HEK293T (cell line): ENCODE measurements at regions not wholly inside any gene's neighbourhood (a gene's known extent, or its start where the extent isn't known, plus 50 kb on each side); places are given as distances from the start of the nearest gene placed in this dataset.
"Not testable (repeated sequence)": the region's sequence is repeated elsewhere in the genome, so short reads cannot be mapped to it uniquely, and the experiment has no call there.

Experiments
- CTCF ChIA-PET: fragments of 350-600 bp; formaldehyde crosslinking; extraction: SDS; loops from one replicate; lab custom pipeline; 2021; ENCODE audit warnings: antibody characterized with exemption, inconsistent platforms; lab: Yijun Ruan, JAX
- POLR2A ChIA-PET: fragments of 350-600 bp; formaldehyde crosslinking; extraction: SDS; loops from one replicate; lab custom pipeline; 2020; ENCODE audit warnings: antibody characterized with exemption, inconsistent platforms; lab: Yijun Ruan, JAX
- DNase-seq: peaks from one replicate; pipeline ENCODE4 v3.0.0; 2012; ENCODE audit warnings: mixed read lengths; ENCODE audit errors: extremely low spot score
- ARNT ChIP-seq: fragments of 450-650 bp; IDR thresholded peaks from 2 replicates; pipeline ENCODE4 v1.6.1; 2017; ENCODE audit warnings: mild to moderate bottlenecking
- BHLHE40 ChIP-seq: fragments of 450-650 bp; IDR thresholded peaks from 2 replicates; pipeline ENCODE4 v1.6.1; 2016; ENCODE audit warnings: mild to moderate bottlenecking, moderate library complexity, borderline replicate concordance
- CTBP1 ChIP-seq: fragments of 450-650 bp; IDR thresholded peaks from 2 replicates; pipeline ENCODE4 v1.6.1; 2016; ENCODE audit warnings: borderline replicate concordance
- ELF4 ChIP-seq: fragments of 450-650 bp; IDR thresholded peaks from 2 replicates; pipeline ENCODE4 v1.6.1; 2017; ENCODE audit warnings: antibody characterized with exemption
- FOXA1 ChIP-seq: fragments of 450-650 bp; IDR thresholded peaks from 2 replicates; pipeline ENCODE4 v1.6.1; 2016; ENCODE audit warnings: mild to moderate bottlenecking
- FOXK2 ChIP-seq: fragments of 450-650 bp; IDR thresholded peaks from 2 replicates; pipeline ENCODE4 v1.6.1; 2016; ENCODE audit warnings: mild to moderate bottlenecking
- FOXM1 ChIP-seq: fragments of 450-650 bp; IDR thresholded peaks from 2 replicates; pipeline ENCODE4 v1.6.1; 2017; ENCODE audit warnings: mild to moderate bottlenecking, borderline replicate concordance
- HDGF ChIP-seq: fragments of 450-650 bp; IDR thresholded peaks from 2 replicates; pipeline ENCODE4 v1.6.1; 2017; ENCODE audit warnings: antibody characterized with exemption, borderline replicate concordance
- L3MBTL2 ChIP-seq: fragments of 450-650 bp; conservative IDR thresholded peaks from 2 replicates; pipeline ENCODE4 v1.6.1; 2016; ENCODE audit warnings: mild to moderate bottlenecking
- LEF1 ChIP-seq: fragments of 450-650 bp; IDR thresholded peaks from 2 replicates; pipeline ENCODE4 v1.6.1; 2017; ENCODE audit warnings: mild to moderate bottlenecking, borderline replicate concordance
- NFRKB ChIP-seq: fragments of 450-650 bp; IDR thresholded peaks from 2 replicates; pipeline ENCODE4 v1.6.1; 2016; ENCODE audit warnings: mild to moderate bottlenecking, moderate library complexity
- SP1 ChIP-seq: fragments of 450-650 bp; IDR thresholded peaks from 2 replicates; pipeline ENCODE4 v1.6.1; 2017
- SUZ12 ChIP-seq: fragments of 450-650 bp; IDR thresholded peaks from 2 replicates; pipeline ENCODE4 v1.6.1; 2016; ENCODE audit warnings: mild to moderate bottlenecking
- TARDBP ChIP-seq: fragments of 450-650 bp; IDR thresholded peaks from 2 replicates; pipeline ENCODE4 v1.6.1; 2016
- ZNF384 ChIP-seq: fragments of 450-650 bp; IDR thresholded peaks from 2 replicates; pipeline ENCODE4 v1.6.1; 2016
- TF ChIP-seq, protein P1 (sequence below): fragments of 450-650 bp; IDR thresholded peaks from 2 replicates; pipeline ENCODE4 v1.6.1; 2016

- TF ChIP-seq CTBP1 (no peak), FOXK2 (no peak), SUZ12 (no peak), ARNT (no peak), LEF1 (no peak), ZNF384 (no peak), ELF4 (no peak)
- DNase-seq = no peak
- CTCF ChIA-PET = no interaction called here
- POLR2A ChIA-PET = no interaction called here
Measured at GRCh38 chr16:54879681-54880080, 51.0 kb upstream of the IRX5 start.

GRCh38 chr16:54878301-54878700 is 52.4 kb upstream of the IRX5 start:
- CTCF ChIA-PET = no interaction called here
- TF ChIP-seq FOXK2 = no peak
- TF ChIP-seq BHLHE40 = no peak
- no peak for TF ChIP-seq SUZ12
- no peak for TF ChIP-seq FOXA1
- TF ChIP-seq HDGF = no peak
- TF ChIP-seq NFRKB = no peak
- TF ChIP-seq ARNT = no peak
- no peak for TF ChIP-seq ELF4
- TF ChIP-seq CTBP1 = no peak
- TF ChIP-seq LEF1 = no peak
- TF ChIP-seq ZNF384 = no peak
- no peak for TF ChIP-seq FOXM1
- no peak for TF ChIP-seq TARDBP
- TF ChIP-seq SP1 = no peak
- TF ChIP-seq, protein P1, sequence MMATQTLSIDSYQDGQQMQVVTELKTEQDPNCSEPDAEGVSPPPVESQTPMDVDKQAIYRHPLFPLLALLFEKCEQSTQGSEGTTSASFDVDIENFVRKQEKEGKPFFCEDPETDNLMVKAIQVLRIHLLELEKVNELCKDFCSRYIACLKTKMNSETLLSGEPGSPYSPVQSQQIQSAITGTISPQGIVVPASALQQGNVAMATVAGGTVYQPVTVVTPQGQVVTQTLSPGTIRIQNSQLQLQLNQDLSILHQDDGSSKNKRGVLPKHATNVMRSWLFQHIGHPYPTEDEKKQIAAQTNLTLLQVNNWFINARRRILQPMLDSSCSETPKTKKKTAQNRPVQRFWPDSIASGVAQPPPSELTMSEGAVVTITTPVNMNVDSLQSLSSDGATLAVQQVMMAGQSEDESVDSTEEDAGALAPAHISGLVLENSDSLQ = no peak
- TF ChIP-seq L3MBTL2 = no peak
- no peak for DNase-seq
- POLR2A ChIA-PET = no interaction called here

DNA sequence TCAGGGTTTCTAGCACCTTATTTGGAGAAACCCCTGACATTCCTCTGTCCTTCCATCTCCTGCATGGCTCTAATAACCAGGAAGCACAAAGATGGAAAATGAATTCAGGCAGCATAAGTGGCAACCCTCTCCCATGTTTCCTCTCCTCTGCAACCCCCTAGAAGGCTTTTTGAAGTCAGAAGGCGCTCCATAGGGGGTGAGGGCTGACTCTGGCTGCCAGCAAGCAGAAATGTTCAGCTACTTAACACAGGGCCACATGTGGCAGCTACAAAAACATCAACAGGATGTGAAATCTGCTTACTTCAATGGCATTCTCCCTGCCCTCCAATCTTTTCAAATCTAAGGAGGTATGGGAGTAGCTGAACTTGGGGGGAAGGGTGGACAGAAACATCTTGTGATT is 55.2 kb upstream of the IRX5 start:
- CTCF ChIA-PET = no interaction called here
- DNase-seq = no peak
- POLR2A ChIA-PET = no interaction called here
- TF ChIP-seq BHLHE40 = no peak

DNA sequence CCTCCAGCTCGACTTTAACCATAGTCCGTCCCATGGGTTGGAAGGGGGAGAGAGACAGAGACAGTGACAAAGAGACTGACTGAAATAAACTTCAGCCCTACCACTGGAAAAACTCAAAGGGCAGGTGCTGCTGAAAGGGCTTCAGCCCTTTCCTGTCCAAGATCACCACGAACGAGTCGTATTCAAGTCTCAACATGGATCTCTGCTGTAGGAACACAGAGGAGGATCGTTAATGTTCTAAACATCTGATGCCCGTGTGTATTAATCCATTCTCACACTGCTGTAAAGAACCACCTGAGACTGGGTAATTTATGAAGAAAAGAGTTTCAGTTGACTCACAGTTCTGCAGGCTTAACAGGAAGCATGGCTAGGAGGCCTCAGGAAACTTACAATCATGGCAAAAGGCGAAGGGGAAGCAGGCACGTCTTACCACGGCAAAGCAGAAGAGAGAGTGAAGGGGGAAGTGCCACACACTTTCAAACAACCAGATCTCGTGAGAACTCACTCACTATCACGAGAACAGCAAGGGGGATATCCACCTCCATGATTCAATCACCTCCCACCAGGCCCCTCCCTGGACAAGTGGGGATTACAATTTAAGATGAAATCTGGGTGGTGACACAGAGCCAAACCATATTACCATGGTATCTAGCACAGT is 56.8 kb upstream of the IRX5 start:
- POLR2A ChIA-PET, CTCF ChIA-PET, DNase-seq: not testable (repeated sequence)

DNA sequence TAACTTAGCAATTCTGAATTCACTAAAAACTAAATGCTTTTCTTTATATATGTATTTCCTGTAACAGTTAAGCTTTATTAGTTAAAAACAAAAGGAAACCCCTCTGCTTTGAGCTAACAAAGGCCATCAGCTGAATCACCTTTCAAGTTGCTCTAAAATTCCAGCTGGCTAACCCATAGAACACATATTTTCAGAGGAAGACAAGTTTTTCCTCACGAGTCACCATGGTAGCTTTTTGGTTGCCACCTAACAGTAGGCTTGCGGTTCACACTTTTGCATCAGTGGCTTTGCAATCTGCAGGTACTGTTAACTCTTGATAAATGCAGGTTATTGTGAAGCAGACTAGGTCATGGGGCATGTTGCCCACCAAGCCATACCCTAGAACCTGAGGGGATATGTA is 57.6 kb upstream of the IRX5 start:
- TF ChIP-seq ARNT (no peak), CTBP1 (no peak), FOXA1 (no peak), HDGF (no peak), TARDBP (no peak), NFRKB (no peak), LEF1 (no peak), BHLHE40 (no peak), SUZ12 (no peak), ZNF384 (no peak), SP1 (no peak), FOXK2 (no peak), ELF4 (no peak), L3MBTL2 (no peak), FOXM1 (no peak)
- TF ChIP-seq, protein P1 = no peak
- DNase-seq = no peak
- ChIA-PET POLR2A (interaction anchor here (0.6 kb wide), 1 partner anchor 885 kb away, joined by 4 read pairs; no protein-coding TSS in a partner anchor), CTCF (interaction anchor here (0.6 kb wide), 1 partner anchor 28 kb away, joined by 4 read pairs; no protein-coding TSS in a partner anchor)

DNA sequence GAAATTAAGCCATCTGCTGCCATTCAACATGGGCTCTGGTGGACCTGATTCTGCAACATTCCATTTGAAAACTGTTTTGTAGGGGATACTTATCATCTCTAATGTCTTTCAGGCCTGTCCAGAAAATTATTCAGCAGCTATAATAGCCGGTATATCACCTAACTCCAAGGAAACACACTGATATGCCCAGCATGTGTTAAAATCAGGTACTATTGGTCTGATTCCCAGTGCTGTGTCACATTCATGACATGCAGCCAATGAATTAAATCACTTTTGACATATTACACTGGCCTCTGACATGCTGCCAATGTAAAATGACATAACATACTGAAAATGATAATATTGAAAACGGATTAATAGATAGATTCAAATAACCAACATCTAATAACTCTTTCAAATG is 60.5 kb upstream of the IRX5 start:
- ChIA-PET CTCF (no interaction called here), POLR2A (no interaction called here)
- no peak for DNase-seq
- no peak for TF ChIP-seq ELF4
- no peak for TF ChIP-seq SP1
- TF ChIP-seq FOXA1 = no peak
- TF ChIP-seq BHLHE40 = no peak
- no peak for TF ChIP-seq ZNF384
- TF ChIP-seq HDGF = no peak
- TF ChIP-seq FOXK2 = no peak
- no peak for TF ChIP-seq NFRKB
- no peak for TF ChIP-seq ARNT
- no peak for TF ChIP-seq TARDBP
- TF ChIP-seq, protein P1 = no peak
- no peak for TF ChIP-seq SUZ12
- TF ChIP-seq LEF1 = no peak
- no peak for TF ChIP-seq L3MBTL2

GRCh38 chr16:54867302-54867832 is 63.3 kb upstream of the IRX5 start:
- POLR2A ChIA-PET = no interaction called here
- CTCF ChIA-PET = no interaction called here
- TF ChIP-seq BHLHE40 (no peak), ELF4 (no peak), FOXA1 (no peak), CTBP1 (no peak), ARNT (no peak), SP1 (no peak), SUZ12 (no peak), LEF1 (no peak), FOXM1 (no peak), TARDBP (no peak), ZNF384 (no peak), L3MBTL2 (no peak), HDGF (no peak), FOXK2 (no peak), NFRKB (no peak)
- TF ChIP-seq, protein P1 = no peak
- DNase-seq = no peak
